HEK293T (cell line): ENCODE measurements at regions not wholly inside any gene's neighbourhood (a gene's known extent, or its start where the extent isn't known, plus 50 kb on each side); places are given as distances from the start of the nearest gene placed in this dataset.

ENCODE experiments used
- CTCF ChIA-PET: fragments of 350-600 bp; formaldehyde crosslinking; extraction: SDS; loops from one replicate; lab custom pipeline; 2021; ENCODE audit warnings: antibody characterized with exemption, inconsistent platforms; lab: Yijun Ruan, JAX
- POLR2A ChIA-PET: fragments of 350-600 bp; formaldehyde crosslinking; extraction: SDS; loops from one replicate; lab custom pipeline; 2020; ENCODE audit warnings: antibody characterized with exemption, inconsistent platforms; lab: Yijun Ruan, JAX
- DNase-seq: peaks from one replicate; pipeline ENCODE4 v3.0.0; 2012; ENCODE audit warnings: mixed read lengths; ENCODE audit errors: extremely low spot score
- ARNT ChIP-seq: fragments of 450-650 bp; IDR thresholded peaks from 2 replicates; pipeline ENCODE4 v1.6.1; 2017; ENCODE audit warnings: mild to moderate bottlenecking
- BHLHE40 ChIP-seq: fragments of 450-650 bp; IDR thresholded peaks from 2 replicates; pipeline ENCODE4 v1.6.1; 2016; ENCODE audit warnings: mild to moderate bottlenecking, moderate library complexity, borderline replicate concordance
- CTBP1 ChIP-seq: fragments of 450-650 bp; IDR thresholded peaks from 2 replicates; pipeline ENCODE4 v1.6.1; 2016; ENCODE audit warnings: borderline replicate concordance
- ELF4 ChIP-seq: fragments of 450-650 bp; IDR thresholded peaks from 2 replicates; pipeline ENCODE4 v1.6.1; 2017; ENCODE audit warnings: antibody characterized with exemption
- FOXA1 ChIP-seq: fragments of 450-650 bp; IDR thresholded peaks from 2 replicates; pipeline ENCODE4 v1.6.1; 2016; ENCODE audit warnings: mild to moderate bottlenecking
- FOXK2 ChIP-seq: fragments of 450-650 bp; IDR thresholded peaks from 2 replicates; pipeline ENCODE4 v1.6.1; 2016; ENCODE audit warnings: mild to moderate bottlenecking
- FOXM1 ChIP-seq: fragments of 450-650 bp; IDR thresholded peaks from 2 replicates; pipeline ENCODE4 v1.6.1; 2017; ENCODE audit warnings: mild to moderate bottlenecking, borderline replicate concordance
- HDGF ChIP-seq: fragments of 450-650 bp; IDR thresholded peaks from 2 replicates; pipeline ENCODE4 v1.6.1; 2017; ENCODE audit warnings: antibody characterized with exemption, borderline replicate concordance
- L3MBTL2 ChIP-seq: fragments of 450-650 bp; conservative IDR thresholded peaks from 2 replicates; pipeline ENCODE4 v1.6.1; 2016; ENCODE audit warnings: mild to moderate bottlenecking
- LEF1 ChIP-seq: fragments of 450-650 bp; IDR thresholded peaks from 2 replicates; pipeline ENCODE4 v1.6.1; 2017; ENCODE audit warnings: mild to moderate bottlenecking, borderline replicate concordance
- NFRKB ChIP-seq: fragments of 450-650 bp; IDR thresholded peaks from 2 replicates; pipeline ENCODE4 v1.6.1; 2016; ENCODE audit warnings: mild to moderate bottlenecking, moderate library complexity
- SP1 ChIP-seq: fragments of 450-650 bp; IDR thresholded peaks from 2 replicates; pipeline ENCODE4 v1.6.1; 2017
- SUZ12 ChIP-seq: fragments of 450-650 bp; IDR thresholded peaks from 2 replicates; pipeline ENCODE4 v1.6.1; 2016; ENCODE audit warnings: mild to moderate bottlenecking
- TARDBP ChIP-seq: fragments of 450-650 bp; IDR thresholded peaks from 2 replicates; pipeline ENCODE4 v1.6.1; 2016
- ZNF384 ChIP-seq: fragments of 450-650 bp; IDR thresholded peaks from 2 replicates; pipeline ENCODE4 v1.6.1; 2016
- TF ChIP-seq, protein P1 (sequence below): fragments of 450-650 bp; IDR thresholded peaks from 2 replicates; pipeline ENCODE4 v1.6.1; 2016

DNA sequence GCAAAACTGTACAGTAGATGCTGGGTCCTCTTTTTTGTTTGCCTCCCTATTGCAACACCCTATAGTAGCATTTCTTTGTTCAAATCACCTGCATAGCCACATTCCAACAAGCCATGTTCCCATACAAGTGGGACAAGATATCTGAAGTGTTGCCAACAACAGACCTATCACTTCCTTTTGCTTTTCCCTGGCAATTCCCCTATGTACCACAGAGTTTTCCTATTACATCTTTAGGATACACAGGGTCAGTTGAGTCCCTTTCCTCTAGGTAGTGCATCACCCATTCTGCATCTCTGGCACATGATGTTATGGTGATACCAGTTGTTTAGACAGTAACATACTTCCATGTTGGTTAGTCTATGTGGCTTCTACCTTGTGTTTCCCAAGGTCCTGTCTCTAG, 125.1 kb upstream of the FBXL7 start:
- ChIA-PET CTCF (interaction anchor here (0.5 kb wide), 1 partner anchor 290 kb away, joined by 3 read pairs; no protein-coding TSS in a partner anchor), POLR2A (no interaction called here)
- no peak for DNase-seq
- TF ChIP-seq FOXM1 = no peak
- TF ChIP-seq SP1 = no peak
- TF ChIP-seq ELF4 = no peak
- no peak for TF ChIP-seq LEF1
- no peak for TF ChIP-seq TARDBP
- no peak for TF ChIP-seq HDGF
- no peak for TF ChIP-seq SUZ12
- TF ChIP-seq ARNT = no peak
- TF ChIP-seq BHLHE40 = no peak
- TF ChIP-seq NFRKB = no peak
- TF ChIP-seq, protein P1, sequence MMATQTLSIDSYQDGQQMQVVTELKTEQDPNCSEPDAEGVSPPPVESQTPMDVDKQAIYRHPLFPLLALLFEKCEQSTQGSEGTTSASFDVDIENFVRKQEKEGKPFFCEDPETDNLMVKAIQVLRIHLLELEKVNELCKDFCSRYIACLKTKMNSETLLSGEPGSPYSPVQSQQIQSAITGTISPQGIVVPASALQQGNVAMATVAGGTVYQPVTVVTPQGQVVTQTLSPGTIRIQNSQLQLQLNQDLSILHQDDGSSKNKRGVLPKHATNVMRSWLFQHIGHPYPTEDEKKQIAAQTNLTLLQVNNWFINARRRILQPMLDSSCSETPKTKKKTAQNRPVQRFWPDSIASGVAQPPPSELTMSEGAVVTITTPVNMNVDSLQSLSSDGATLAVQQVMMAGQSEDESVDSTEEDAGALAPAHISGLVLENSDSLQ = no peak
- no peak for TF ChIP-seq CTBP1
- TF ChIP-seq ZNF384 = no peak
- no peak for TF ChIP-seq L3MBTL2
- no peak for TF ChIP-seq FOXA1
- no peak for TF ChIP-seq FOXK2

DNA sequence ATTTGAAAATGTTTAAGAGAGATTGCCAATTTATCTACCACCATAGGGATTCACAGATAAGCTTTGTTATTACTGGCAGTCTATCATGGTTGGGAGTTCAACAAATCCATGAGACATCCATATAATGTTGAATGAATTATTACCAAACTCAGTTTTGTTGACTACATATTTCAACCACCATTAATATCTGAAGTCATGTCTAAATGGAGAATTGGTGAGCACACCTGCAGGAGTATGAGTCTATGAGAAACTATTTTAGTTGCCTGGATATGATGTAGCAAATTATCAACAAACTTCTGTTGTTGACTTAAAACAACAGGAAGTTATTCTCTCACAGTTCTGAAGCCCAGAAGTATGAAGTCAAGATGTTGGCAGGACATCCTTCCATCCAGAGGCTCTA, 126.8 kb upstream of the FBXL7 start:
- DNase-seq = no peak
- CTCF ChIA-PET = no interaction called here
- TF ChIP-seq L3MBTL2 (no peak), LEF1 (no peak), FOXA1 (no peak), ELF4 (no peak), CTBP1 (no peak), TARDBP (no peak), SP1 (no peak), HDGF (no peak), FOXK2 (no peak), ARNT (no peak), ZNF384 (no peak)
- TF ChIP-seq, protein P1 = no peak
- POLR2A ChIA-PET = no interaction called here

DNA sequence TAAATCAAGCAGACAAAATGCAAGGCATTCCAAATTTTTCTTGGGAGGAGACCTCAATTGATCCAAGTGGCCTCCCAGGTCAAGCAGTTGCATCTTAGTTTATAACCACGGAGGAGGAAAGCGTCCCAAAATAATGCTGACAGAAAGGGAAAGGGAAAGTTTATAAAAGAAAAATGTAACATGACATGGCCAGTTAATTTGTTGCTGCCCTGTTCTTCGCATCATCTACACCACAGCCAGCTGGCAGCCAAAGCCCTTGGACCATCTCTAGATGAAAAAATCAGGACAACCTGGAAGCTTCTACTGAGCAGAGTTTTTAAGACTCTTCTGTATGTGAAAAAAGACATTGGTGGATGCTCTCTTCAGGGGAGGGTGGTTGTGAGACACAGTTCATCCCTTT, 128.8 kb upstream of the FBXL7 start:
- ChIA-PET POLR2A (no interaction called here), CTCF (interaction anchor here (0.6 kb wide), 1 partner anchor 1087 kb away, joined by 4 read pairs; no protein-coding TSS in a partner anchor)
- no peak for TF ChIP-seq HDGF
- TF ChIP-seq ARNT = no peak
- no peak for TF ChIP-seq FOXM1
- no peak for TF ChIP-seq LEF1
- no peak for TF ChIP-seq FOXK2
- TF ChIP-seq SP1 = no peak
- TF ChIP-seq, protein P1 = no peak
- no peak for TF ChIP-seq TARDBP
- no peak for TF ChIP-seq ELF4
- TF ChIP-seq BHLHE40 = no peak
- no peak for TF ChIP-seq L3MBTL2
- no peak for TF ChIP-seq NFRKB
- no peak for TF ChIP-seq SUZ12
- TF ChIP-seq ZNF384 = no peak
- TF ChIP-seq CTBP1 = no peak
- no peak for TF ChIP-seq FOXA1
- DNase-seq = no peak

DNA sequence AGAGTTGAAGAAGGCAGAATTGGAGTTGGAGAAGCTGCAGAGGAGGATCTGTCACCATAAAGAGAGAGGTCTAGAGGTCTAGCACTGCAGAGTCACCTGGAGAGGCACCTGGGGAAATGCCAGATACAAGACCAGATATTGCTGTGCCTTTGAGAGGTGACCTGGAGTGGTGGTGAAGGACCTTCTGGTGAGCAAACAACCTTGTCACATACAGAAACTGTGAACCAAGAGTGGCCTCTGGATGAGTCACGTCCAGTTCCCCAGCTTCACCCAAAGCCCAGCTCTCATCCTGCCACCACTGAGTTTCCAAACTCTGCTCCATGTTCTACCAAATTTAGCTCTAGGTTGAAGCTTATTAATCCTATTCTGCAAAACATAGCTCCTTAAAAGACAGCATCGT, 131.1 kb upstream of the FBXL7 start:
- POLR2A ChIA-PET = no interaction called here
- TF ChIP-seq ELF4 = no peak
- TF ChIP-seq L3MBTL2 = no peak
- no peak for TF ChIP-seq ARNT
- TF ChIP-seq, protein P1 = no peak
- TF ChIP-seq ZNF384 = no peak
- no peak for TF ChIP-seq FOXM1
- TF ChIP-seq TARDBP = no peak
- no peak for TF ChIP-seq SP1
- TF ChIP-seq SUZ12 = no peak
- TF ChIP-seq FOXK2 = no peak
- no peak for TF ChIP-seq FOXA1
- no peak for TF ChIP-seq HDGF
- TF ChIP-seq LEF1 = no peak
- TF ChIP-seq CTBP1 = no peak
- no peak for TF ChIP-seq NFRKB
- TF ChIP-seq BHLHE40 = no peak
- no peak for DNase-seq
- CTCF ChIA-PET = no interaction called here

- TF ChIP-seq FOXK2 (no peak), SUZ12 (no peak), HDGF (no peak), FOXM1 (no peak), ELF4 (no peak), CTBP1 (no peak), SP1 (no peak), ARNT (no peak), FOXA1 (no peak), LEF1 (no peak), TARDBP (no peak), ZNF384 (no peak), BHLHE40 (no peak), L3MBTL2 (no peak), NFRKB (no peak)
- TF ChIP-seq, protein P1 = no peak
- CTCF ChIA-PET = no interaction called here
- no peak for DNase-seq
- POLR2A ChIA-PET = no interaction called here
These were observed 132.5 kb upstream of the FBXL7 start for GRCh38 chr5:15367489-15367888.
